HG03432 (cell line): ENCODE measurements at regions not wholly inside any gene's neighbourhood (a gene's known extent, or its start where the extent isn't known, plus 50 kb on each side); places are given as distances from the start of the nearest gene placed in this dataset.
A peak's percentile ranks its signal among the peaks of the same experiment; 100 is the strongest.

Experiments
- ATAC-seq: cut with Tn5 transposase; IDR thresholded peaks from one replicate; pipeline ENCODE4 v1.9.1; 2021; ENCODE audit warnings: mild to moderate bottlenecking, moderate library complexity; ENCODE audit not compliant: unreplicated experiment

GRCh38 chr4:45119376-45119775 lies 393.0 kb upstream of the GNPDA2 start:
- ATAC-seq: no peak

- no peak for ATAC-seq
These were observed 376.4 kb upstream of the GNPDA2 start for GRCh38 chr4:45102716-45103115.

DNA sequence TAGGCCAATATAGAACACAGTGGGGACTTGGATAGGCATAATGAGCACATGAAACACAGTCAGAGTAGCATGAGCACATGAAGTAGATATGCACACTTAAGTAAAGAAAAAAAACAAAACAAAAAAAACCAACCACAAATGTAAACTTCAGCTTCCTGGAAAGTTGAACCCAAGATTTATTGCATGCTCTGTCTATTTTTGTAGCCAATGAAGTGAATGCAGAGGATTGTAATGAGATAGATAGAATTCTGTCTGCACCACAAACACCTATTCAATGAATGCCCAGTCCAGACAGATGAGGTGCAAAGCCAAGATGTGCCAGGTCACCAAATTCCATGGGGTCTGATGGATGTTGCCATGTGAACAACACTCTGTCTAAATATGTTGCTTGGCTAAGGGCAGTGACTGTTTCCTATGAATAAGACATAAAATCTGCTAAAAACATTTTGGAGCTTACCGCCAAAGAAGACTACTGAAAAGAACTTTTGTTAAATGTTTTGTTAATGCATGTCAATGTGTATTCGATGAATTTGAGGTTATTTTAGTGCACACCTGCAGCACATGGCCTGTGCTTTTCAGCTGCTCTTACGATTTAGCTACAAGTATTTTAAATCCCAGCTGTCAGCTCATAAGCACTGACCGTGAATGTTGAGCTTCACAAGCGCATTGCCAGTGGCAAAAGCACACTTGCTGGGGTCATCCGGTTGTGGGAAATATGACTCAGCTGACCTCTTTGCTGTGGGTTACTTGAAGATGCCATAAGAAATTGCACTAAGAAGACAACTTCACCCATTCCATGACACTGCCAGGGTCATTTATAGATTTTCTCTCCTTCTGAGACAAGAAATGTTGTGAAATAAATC lies 374.8 kb upstream of the GNPDA2 start:
- no peak for ATAC-seq

- no peak for ATAC-seq
These were observed 373.1 kb upstream of the GNPDA2 start for GRCh38 chr4:45099471-45099870.

DNA sequence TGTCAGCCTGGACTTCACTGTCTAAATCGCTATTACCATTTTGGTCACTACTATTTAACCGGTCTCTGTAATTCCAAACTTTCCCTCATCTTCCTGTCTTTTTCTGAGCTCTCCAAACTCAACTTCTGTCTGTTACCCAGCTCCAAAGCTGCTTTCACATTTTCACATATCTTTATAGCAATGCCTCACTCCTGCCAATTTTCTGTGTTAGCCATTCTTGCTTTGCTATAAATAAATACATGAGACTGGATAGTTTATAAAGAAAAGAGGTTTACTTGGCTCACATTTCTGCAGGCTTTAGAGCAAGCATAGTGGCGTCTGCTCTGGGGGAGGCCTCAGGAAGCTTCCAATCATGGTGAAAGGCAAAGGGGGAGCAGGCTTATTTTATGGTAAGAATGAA lies 368.3 kb upstream of the GNPDA2 start:
- ATAC-seq: no peak

- ATAC-seq: no peak
These were observed 355.7 kb upstream of the GNPDA2 start for GRCh38 chr4:45082101-45082500.

GRCh38 chr4:45079616-45080015 lies 353.3 kb upstream of the GNPDA2 start:
- ATAC-seq: no peak

- ATAC-seq: no peak
These were observed 351.8 kb upstream of the GNPDA2 start for GRCh38 chr4:45078201-45078600.

- peak; percentile 64 for ATAC-seq
These were observed 346.6 kb upstream of the GNPDA2 start for GRCh38 chr4:45072981-45073380.

DNA sequence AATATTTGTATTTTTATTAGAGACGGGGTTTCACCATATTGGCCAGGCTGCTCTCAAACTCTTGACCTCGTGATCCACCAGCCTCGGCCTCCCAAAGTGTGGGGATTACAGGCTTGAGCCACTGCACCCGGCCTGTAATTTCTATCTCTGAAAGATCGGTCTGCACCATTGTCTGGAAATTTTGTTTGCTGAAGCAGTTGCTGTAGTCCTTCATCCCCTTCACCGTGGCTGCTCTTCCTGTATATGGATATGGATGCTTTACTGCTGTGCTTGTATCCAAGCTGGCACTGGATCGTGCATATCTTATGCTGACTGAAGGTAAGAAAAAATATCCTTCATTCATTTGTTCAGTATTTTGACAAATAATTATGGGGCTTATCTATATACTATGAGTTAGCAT lies 338.4 kb upstream of the GNPDA2 start:
- no peak for ATAC-seq

- no peak for ATAC-seq
These were observed 337.3 kb upstream of the GNPDA2 start for GRCh38 chr4:45063696-45064095.

GRCh38 chr4:45062935-45063545 lies 336.7 kb upstream of the GNPDA2 start:
- no peak for ATAC-seq

DNA sequence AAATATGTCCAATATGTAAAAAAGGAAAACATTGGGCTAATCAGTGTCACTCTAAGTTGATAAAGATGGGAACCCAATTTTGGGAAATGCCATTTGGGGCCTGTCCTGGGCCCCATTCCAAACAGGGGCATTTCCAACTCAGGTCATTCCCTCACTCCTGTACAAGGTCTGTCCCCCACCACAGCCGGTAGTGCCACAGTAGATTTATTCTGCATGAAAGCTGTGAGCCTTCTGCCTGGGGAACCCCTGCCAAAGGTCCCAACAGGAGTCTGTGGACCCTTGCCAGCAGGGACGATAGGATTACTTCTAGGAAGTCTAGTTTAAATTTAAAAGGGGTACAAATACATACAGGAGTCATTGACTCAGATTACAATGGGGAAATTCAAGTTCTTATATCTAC lies 317.6 kb upstream of the GNPDA2 start:
- ATAC-seq: no peak

- ATAC-seq: no peak
These were observed 310.3 kb upstream of the GNPDA2 start for GRCh38 chr4:45036677-45037076.

GRCh38 chr4:45033676-45034419 lies 307.5 kb upstream of the GNPDA2 start:
- no peak for ATAC-seq

DNA sequence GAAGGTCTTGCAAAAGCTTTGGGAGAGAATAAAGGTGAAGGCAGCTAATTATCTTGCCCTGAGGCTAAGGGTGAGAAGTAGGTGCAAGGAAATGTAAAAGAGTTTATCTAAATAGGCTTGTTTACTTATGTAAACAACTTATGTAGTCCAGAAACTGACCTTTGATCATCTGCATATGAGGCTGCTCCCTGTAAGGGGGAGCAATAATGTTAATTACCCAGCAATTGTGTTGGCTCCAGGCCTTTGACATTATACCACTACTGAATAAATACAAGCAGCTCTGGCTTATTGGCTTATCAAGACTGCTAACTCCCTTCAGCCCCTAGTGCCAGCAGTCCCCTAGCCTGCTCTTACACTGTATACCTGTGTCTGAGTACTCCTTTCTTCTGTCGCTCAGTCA lies 303.7 kb upstream of the GNPDA2 start:
- ATAC-seq: no peak

DNA sequence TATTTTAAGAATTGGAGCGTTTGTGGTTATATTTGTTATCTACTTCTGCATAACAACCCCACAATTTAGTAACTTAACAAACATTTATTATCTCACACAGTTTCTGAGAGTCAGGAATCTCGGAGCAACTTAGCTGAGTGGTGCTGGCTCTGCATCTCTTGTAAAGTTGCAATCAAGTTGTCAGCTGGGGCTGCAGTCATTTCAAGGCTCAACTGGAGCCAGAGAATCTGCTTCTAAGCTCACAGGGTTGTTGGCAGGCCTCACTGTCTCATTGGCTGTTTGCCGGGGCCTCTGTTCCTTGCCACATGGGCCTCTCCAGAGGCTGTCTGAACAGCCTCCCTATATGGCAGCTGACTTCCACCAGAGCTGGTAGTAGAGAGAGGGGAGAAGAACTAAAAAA lies 281.2 kb upstream of the GNPDA2 start:
- no peak for ATAC-seq

DNA sequence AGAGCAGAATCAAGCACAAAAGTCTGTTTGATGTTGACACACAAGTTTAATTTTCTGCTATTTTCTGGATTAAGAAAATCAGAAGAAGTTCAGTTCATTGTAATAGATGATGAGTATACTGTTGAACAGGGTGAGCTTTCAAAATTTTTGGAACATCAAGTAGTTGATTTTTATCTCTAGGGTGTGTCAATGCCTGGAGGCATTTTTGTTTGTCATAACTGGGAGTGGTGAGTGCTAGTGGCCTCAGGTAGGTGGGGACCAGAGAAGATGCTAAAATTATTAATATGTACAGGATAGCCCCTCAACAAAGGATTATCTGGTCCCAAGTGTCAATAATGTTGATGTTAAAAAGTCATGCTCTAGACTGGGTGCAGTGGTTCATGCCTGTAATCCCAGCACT lies 279.7 kb upstream of the GNPDA2 start:
- no peak for ATAC-seq

GRCh38 chr4:45004847-45005565 lies 278.6 kb upstream of the GNPDA2 start:
- ATAC-seq: peak; percentile 72

- no peak for ATAC-seq
These were observed 278.0 kb upstream of the GNPDA2 start for GRCh38 chr4:45004326-45004725.

- no peak for ATAC-seq
These were observed 270.0 kb upstream of the GNPDA2 start for GRCh38 chr4:44996276-44996845.
